Neuronal stem cell (in vitro differentiated cells): ENCODE measurements at regions not wholly inside any gene's neighbourhood (a gene's known extent, or its start where the extent isn't known, plus 50 kb on each side); places are given as distances from the start of the nearest gene placed in this dataset.

ENCODE experiments used
- DNase-seq: peaks from one replicate; pipeline ENCODE4 v3.0.0-alpha.2; 2013; ENCODE audit warnings: low spot score
- H2AFZ ChIP-seq: one replicate; pipeline ENCODE4 v1.6.1; 2013; ENCODE audit warnings: mild to moderate bottlenecking, low read length, inconsistent platforms
- H2AK5ac ChIP-seq: 2 replicates; pipeline ENCODE4 v1.6.1; 2013; ENCODE audit warnings: low read depth, mild to moderate bottlenecking, inconsistent platforms, low read length, moderate library complexity, mixed read lengths
- H2BK120ac ChIP-seq: 2 replicates; pipeline ENCODE4 v1.6.1; 2013; ENCODE audit warnings: low read depth, mild to moderate bottlenecking, inconsistent platforms, low read length, moderate library complexity, mixed read lengths
- H2BK12ac ChIP-seq: one replicate; pipeline ENCODE4 v1.6.1; 2013; ENCODE audit warnings: low read length, inconsistent platforms
- H2BK15ac ChIP-seq: 2 replicates; pipeline ENCODE4 v1.6.1; 2013; ENCODE audit warnings: mild to moderate bottlenecking, low read length, inconsistent platforms, mixed read lengths
- H2BK5ac ChIP-seq: one replicate; pipeline ENCODE4 v1.6.1; 2013; ENCODE audit warnings: inconsistent platforms, mild to moderate bottlenecking, low read length, moderate library complexity
- H3K14ac ChIP-seq: one replicate; pipeline ENCODE4 v1.6.1; 2013; ENCODE audit warnings: low read length, inconsistent platforms
- H3K18ac ChIP-seq: 2 replicates; pipeline ENCODE4 v1.6.1; 2013; ENCODE audit warnings: low read length, inconsistent platforms
- H3K23ac ChIP-seq: 2 replicates; pipeline ENCODE4 v1.6.1; 2013; ENCODE audit warnings: low read depth, mild to moderate bottlenecking, mixed read lengths, low read length, inconsistent platforms; ENCODE audit not compliant: poor library complexity
- H3K27ac ChIP-seq: replicated peaks from 3 replicates; pipeline ENCODE4 v1.5.1; 2013; ENCODE audit warnings: low read length, inconsistent platforms
- H3K27me3 ChIP-seq, 3 experiments: 2 replicates each; pipeline ENCODE4 v1.6.1; 2013; ENCODE audit warnings: low read length in 3 of 3, mild to moderate bottlenecking in 2 of 3, inconsistent platforms in 1 of 3, low read depth in 1 of 3, mixed read lengths in 1 of 3, moderate library complexity in 1 of 3; ENCODE audit not compliant: control insufficient read depth in 3 of 3, insufficient read depth in 3 of 3
- H3K36me3 ChIP-seq, 2 donors: replicated peaks in 1 of 2; 2 replicates each; pipeline ENCODE4 v1.6.1; 2013; ENCODE audit warnings: low read length in 2 of 2; ENCODE audit not compliant: control insufficient read depth in 2 of 2, insufficient read depth in 2 of 2
- H3K4ac ChIP-seq: 2 replicates; pipeline ENCODE4 v1.6.1; 2013; ENCODE audit warnings: inconsistent platforms, mild to moderate bottlenecking, low read length, moderate library complexity
- H3K4me1 ChIP-seq, 2 donors: 1 replicate in 1 of 2; 2 replicates in 1 of 2; pipeline ENCODE4 v1.6.1; 2013; ENCODE audit warnings: low read length in 2 of 2, low read depth in 1 of 2; ENCODE audit not compliant: control insufficient read depth in 2 of 2, insufficient read depth in 1 of 2
- H3K4me2 ChIP-seq: one replicate; pipeline ENCODE4 v1.6.1; 2013; ENCODE audit warnings: mild to moderate bottlenecking, low read length, inconsistent platforms; ENCODE audit not compliant: insufficient read depth, poor library complexity, severe bottlenecking
- H3K4me3 ChIP-seq, 2 donors: 2 replicates each; pipeline ENCODE4 v1.5.1; 2013; ENCODE audit warnings: low read length in 2 of 2, mild to moderate bottlenecking in 2 of 2, inconsistent platforms in 1 of 2, moderate library complexity in 1 of 2
- H3K79me1 ChIP-seq: one replicate; pipeline ENCODE4 v1.6.1; 2013; ENCODE audit warnings: low read depth, mild to moderate bottlenecking, inconsistent platforms, low read length, moderate library complexity
- H3K9ac ChIP-seq: one replicate; pipeline ENCODE4 v1.6.1; 2013; ENCODE audit warnings: mild to moderate bottlenecking, low read depth, low read length, inconsistent platforms; ENCODE audit not compliant: poor library complexity
- H3K9me3 ChIP-seq, 2 donors: replicated peaks in 1 of 2; 2 replicates each; pipeline versions ENCODE3 to v1.6.1; 2013; ENCODE audit warnings: low read length in 2 of 2, mild to moderate bottlenecking in 2 of 2, inconsistent platforms in 1 of 2, low read depth in 1 of 2, mixed read lengths in 1 of 2, moderate library complexity in 1 of 2; ENCODE audit not compliant: control insufficient read depth in 2 of 2, insufficient read depth in 1 of 2
- H4K8ac ChIP-seq: one replicate; pipeline ENCODE4 v1.6.1; 2013; ENCODE audit warnings: low read depth, mild to moderate bottlenecking, inconsistent platforms, low read length, moderate library complexity
- H4K91ac ChIP-seq: one replicate; pipeline ENCODE4 v1.6.1; 2013; ENCODE audit warnings: low read length, low read depth, mild to moderate bottlenecking, inconsistent platforms; ENCODE audit not compliant: poor library complexity
- WGBS, 2 donors: extraction: QIAGEN DNeasy Blood & Tissue Kit; methylation state at CpG; one replicate each; pipeline ENCODE4 v1.1.7; 2013; ENCODE audit warnings: missing lambda C conversion rate in 2 of 2, mixed read lengths in 1 of 2; ENCODE audit not compliant: insufficient read length in 2 of 2, insufficient replicate concordance in 1 of 2; ENCODE audit errors: extremely low coverage in 2 of 2; 5-methylcytosine and 5-hydroxymethylcytosine counted together

- Histone ChIP-seq H3K14ac (no peak overlapping the region), H3K27me3 (no peaks in the 10 kb centered on the region), H3K9me3 (no peaks in the 10 kb centered on the region), H2BK120ac (no peak overlapping the region), H2BK15ac (no peak overlapping the region), H4K91ac (no peak overlapping the region), H3K18ac (no peak overlapping the region), H3K4ac (no peak overlapping the region), H2BK12ac (no peak overlapping the region), H2BK5ac (no peak overlapping the region), H4K8ac (no peak overlapping the region), H2AFZ (no peak overlapping the region), H3K4me2 (no peak overlapping the region), H2AK5ac (no peak overlapping the region), H3K79me1 (no peaks in the 10 kb centered on the region), H3K4me1 (peaks cover 0 to 10% of the 10 kb centered on the region in 2 donors), H3K36me3 (no peaks in the 10 kb centered on the region), H3K4me3 (no peak overlapping the region), H3K27ac (no peak overlapping the region), H3K23ac (no peak overlapping the region), H3K9ac (no peak overlapping the region)
- peak; percentile 46 for DNase-seq
- no CpG with 5 or more reads among the region's 3 CpGs for WGBS, 2 donors
Observed at GRCh38 chr15:94582368-94582767, 351.0 kb downstream of the MCTP2 start.

- no peaks in the 10 kb centered on the region for H3K27me3 ChIP-seq
- no peak overlapping the region for H3K18ac ChIP-seq
- no peaks in the 10 kb centered on the region for H3K9me3 ChIP-seq
- peak overlapping the region in 1 of 2 donors; percentile 2 for H3K4me3 ChIP-seq
- no peak overlapping the region for H2BK15ac ChIP-seq
- no peak overlapping the region for H3K4me2 ChIP-seq
- no peaks in the 10 kb centered on the region for H3K79me1 ChIP-seq
- no peak overlapping the region for H4K8ac ChIP-seq
- no peak for DNase-seq
- no CpG with 5 or more reads among the region's 11 CpGs for WGBS, 2 donors
- H2BK12ac ChIP-seq, result no peak overlapping the region
- no peak overlapping the region for H2AK5ac ChIP-seq
- no peak overlapping the region for H3K14ac ChIP-seq
- no peak overlapping the region for H2BK5ac ChIP-seq
- H3K4me1 ChIP-seq, result peaks cover 0 to 10% of the 10 kb centered on the region in 2 donors
- H2BK120ac ChIP-seq, result no peak overlapping the region
- H3K36me3 ChIP-seq, result no peaks in the 10 kb centered on the region
- H3K9ac ChIP-seq, result no peak overlapping the region
- peak overlapping the region; percentile 82 for H2AFZ ChIP-seq
- H3K27ac ChIP-seq, result no peak overlapping the region
- no peak overlapping the region for H3K23ac ChIP-seq
- H4K91ac ChIP-seq, result no peak overlapping the region
- H3K4ac ChIP-seq, result no peak overlapping the region
Observed at GRCh38 chr15:94584833-94585244, 353.5 kb downstream of the MCTP2 start.

- Histone ChIP-seq H3K9ac (no peak overlapping the region), H3K14ac (no peak overlapping the region), H3K4me2 (no peak overlapping the region), H2BK120ac (no peak overlapping the region), H3K27me3 (no peaks in the 10 kb centered on the region), H3K4me1 (peaks cover 0 to 10% of the 10 kb centered on the region in 2 donors), H2AK5ac (no peak overlapping the region), H2BK15ac (no peak overlapping the region), H3K4me3 (no peak overlapping the region), H2BK5ac (no peak overlapping the region), H3K79me1 (no peaks in the 10 kb centered on the region), H3K4ac (no peak overlapping the region), H4K91ac (no peak overlapping the region), H3K23ac (no peak overlapping the region), H3K36me3 (no peaks in the 10 kb centered on the region), H4K8ac (no peak overlapping the region), H2BK12ac (no peak overlapping the region), H3K27ac (no peak overlapping the region), H2AFZ (no peak overlapping the region), H3K9me3 (no peaks in the 10 kb centered on the region), H3K18ac (no peak overlapping the region)
- no CpG with 5 or more reads among the region's 3 CpGs for WGBS, 2 donors
- DNase-seq, result no peak
Observed at GRCh38 chr15:94586099-94586498, 354.7 kb downstream of the MCTP2 start.

DNA sequence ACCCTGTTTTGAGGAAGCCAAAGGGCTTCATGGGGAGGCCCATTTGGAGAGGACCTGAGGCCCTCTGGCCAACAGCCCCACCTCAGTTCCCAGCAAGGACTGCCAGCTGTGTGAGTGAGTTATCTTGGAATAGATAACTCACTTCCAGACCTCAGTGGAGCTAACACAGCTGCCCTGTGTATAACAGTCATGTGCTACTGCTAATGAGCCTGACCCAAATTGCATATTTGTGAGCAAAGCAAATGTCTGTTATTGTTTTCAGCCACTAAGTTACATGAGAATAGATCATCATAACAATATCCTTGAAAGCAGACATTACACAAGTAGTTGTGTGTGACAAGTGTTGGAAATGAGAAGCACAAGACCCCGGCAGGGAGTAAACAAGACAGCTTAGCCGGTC, 355.8 kb downstream of the MCTP2 start:
- WGBS, 2 donors, result no CpG with 5 or more reads among the region's 2 CpGs
- Histone ChIP-seq H4K91ac (no peak overlapping the region), H3K4me2 (no peak overlapping the region), H3K23ac (no peak overlapping the region), H3K4me3 (no peak overlapping the region), H3K27ac (no peak overlapping the region), H3K4ac (no peak overlapping the region), H3K9ac (no peak overlapping the region), H3K18ac (no peak overlapping the region), H2BK12ac (no peak overlapping the region), H3K79me1 (no peaks in the 10 kb centered on the region), H4K8ac (no peak overlapping the region), H2AK5ac (no peak overlapping the region), H3K4me1 (peaks cover 0 to 10% of the 10 kb centered on the region in 2 donors), H2AFZ (no peak overlapping the region), H2BK5ac (no peak overlapping the region), H3K14ac (no peak overlapping the region), H2BK15ac (no peak overlapping the region), H3K36me3 (no peaks in the 10 kb centered on the region), H3K9me3 (no peaks in the 10 kb centered on the region), H3K27me3 (no peaks in the 10 kb centered on the region), H2BK120ac (no peak overlapping the region)
- no peak for DNase-seq
